GM12873 (cell line): ENCODE measurements at regions not wholly inside any gene's neighbourhood (a gene's known extent, or its start where the extent isn't known, plus 50 kb on each side); places are given as distances from the start of the nearest gene placed in this dataset.

Experiments used
- TF ChIP-seq, protein P1 (sequence below): IDR thresholded peaks from 2 replicates; pipeline ENCODE4 v1.5.1; 2012; ENCODE audit warnings: low read depth, mild to moderate bottlenecking, moderate library complexity, low read length, control low read depth; ENCODE audit not compliant: insufficient read depth; ENCODE audit errors: missing control alignments

- TF ChIP-seq, protein P1, sequence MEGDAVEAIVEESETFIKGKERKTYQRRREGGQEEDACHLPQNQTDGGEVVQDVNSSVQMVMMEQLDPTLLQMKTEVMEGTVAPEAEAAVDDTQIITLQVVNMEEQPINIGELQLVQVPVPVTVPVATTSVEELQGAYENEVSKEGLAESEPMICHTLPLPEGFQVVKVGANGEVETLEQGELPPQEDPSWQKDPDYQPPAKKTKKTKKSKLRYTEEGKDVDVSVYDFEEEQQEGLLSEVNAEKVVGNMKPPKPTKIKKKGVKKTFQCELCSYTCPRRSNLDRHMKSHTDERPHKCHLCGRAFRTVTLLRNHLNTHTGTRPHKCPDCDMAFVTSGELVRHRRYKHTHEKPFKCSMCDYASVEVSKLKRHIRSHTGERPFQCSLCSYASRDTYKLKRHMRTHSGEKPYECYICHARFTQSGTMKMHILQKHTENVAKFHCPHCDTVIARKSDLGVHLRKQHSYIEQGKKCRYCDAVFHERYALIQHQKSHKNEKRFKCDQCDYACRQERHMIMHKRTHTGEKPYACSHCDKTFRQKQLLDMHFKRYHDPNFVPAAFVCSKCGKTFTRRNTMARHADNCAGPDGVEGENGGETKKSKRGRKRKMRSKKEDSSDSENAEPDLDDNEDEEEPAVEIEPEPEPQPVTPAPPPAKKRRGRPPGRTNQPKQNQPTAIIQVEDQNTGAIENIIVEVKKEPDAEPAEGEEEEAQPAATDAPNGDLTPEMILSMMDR, result no peak
These were observed 307.2 kb downstream of the PTEN start for GRCh38 chr10:88170628-88171027.

GRCh38 chr10:88172159-88172558 is 308.7 kb downstream of the PTEN start:
- TF ChIP-seq, protein P1, result no peak

GRCh38 chr10:88174391-88174790 is 311.0 kb downstream of the PTEN start:
- TF ChIP-seq, protein P1, result no peak

GRCh38 chr10:88178758-88179157 is 315.3 kb downstream of the PTEN start:
- TF ChIP-seq, protein P1, result no peak

GRCh38 chr10:88179831-88180230 is 316.4 kb downstream of the PTEN start:
- TF ChIP-seq, protein P1, result no peak

- TF ChIP-seq, protein P1, result no peak
These were observed 318.6 kb downstream of the PTEN start for GRCh38 chr10:88181902-88182600.

DNA sequence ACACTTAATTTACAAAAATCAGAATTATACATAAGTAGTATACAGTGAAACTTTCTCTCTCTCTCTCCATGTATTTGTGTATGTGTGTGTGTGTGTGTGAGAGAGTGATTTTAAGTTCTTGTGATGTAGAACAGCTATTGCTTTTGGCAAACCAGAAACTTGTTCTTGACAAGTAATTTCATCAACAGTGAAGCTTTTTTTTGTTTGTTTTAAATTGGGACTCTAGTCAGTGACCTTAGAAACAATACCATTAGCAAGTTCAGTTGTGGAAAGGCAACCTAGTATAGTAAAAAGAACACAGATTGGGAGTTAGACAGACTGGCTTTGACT is 319.1 kb downstream of the PTEN start:
- TF ChIP-seq, protein P1, result no peak
